WTC11 (cell line): ENCODE measurements at regions not wholly inside any gene's neighbourhood (a gene's known extent, or its start where the extent isn't known, plus 50 kb on each side); places are given as distances from the start of the nearest gene placed in this dataset.
"Not testable (repeated sequence)": the region's sequence is repeated elsewhere in the genome, so short reads cannot be mapped to it uniquely, and the experiment has no call there.

Experiments used
- ATAC-seq: fragments of 200-7000 bp; cut with Tn5 transposase; 2 replicates; pipeline ENCODE4 v1.10.0; 2021; ENCODE audit warnings: mild to moderate bottlenecking, moderate library complexity
- CTCF ChIA-PET: fragments of 300-600 bp; sonication (Branson Sonifier 250); formaldehyde crosslinking; loops from one replicate; lab custom pipeline; 2021; ENCODE audit warnings: antibody characterized with exemption; lab: Charles Lee
- POLR2A ChIA-PET: fragments of 350-600 bp; sonication (Branson Sonifier 250); formaldehyde crosslinking; loops from one replicate; lab custom pipeline; 2021; ENCODE audit warnings: antibody characterized with exemption; lab: Charles Lee
- DNase-seq: peaks from one replicate; pipeline ENCODE4 v3.0.0; 2021; ENCODE audit warnings: low spot score
- H3K27ac Mint-ChIP-seq: 2 replicates; pipeline ENCODE4 v1.8.0; 2021; ENCODE audit warnings: mixed read lengths
- H3K27me3 Mint-ChIP-seq: 2 replicates; pipeline ENCODE4 v1.8.0; 2021; ENCODE audit warnings: low read depth, mild to moderate bottlenecking, moderate library complexity, mixed read lengths
- H3K36me3 Mint-ChIP-seq: 2 replicates; pipeline ENCODE4 v1.8.0; 2021; ENCODE audit warnings: mixed read lengths
- H3K4me1 Mint-ChIP-seq: 2 replicates; pipeline ENCODE4 v1.8.0; 2022; ENCODE audit warnings: mixed read lengths
- H3K4me3 Mint-ChIP-seq: 2 replicates; pipeline ENCODE4 v1.8.0; 2021; ENCODE audit warnings: mild to moderate bottlenecking, moderate library complexity, mixed read lengths
- H3K9me3 Mint-ChIP-seq: 2 replicates; pipeline ENCODE4 v1.8.0; 2021; ENCODE audit warnings: mixed read lengths
- ARID4B ChIP-seq: sonication (generic); formaldehyde crosslinking; IDR thresholded peaks from 2 replicates; pipeline ENCODE4 v1.8.0; 2023; ENCODE audit warnings: missing genetic modification reagents, mild to moderate bottlenecking, borderline replicate concordance
- ATF2 ChIP-seq: sonication (generic); formaldehyde crosslinking; IDR thresholded peaks from 2 replicates; pipeline ENCODE4 v1.8.1; 2022; ENCODE audit warnings: low read depth, missing genetic modification reagents, borderline replicate concordance
- CBFB ChIP-seq: sonication (generic); formaldehyde crosslinking; IDR thresholded peaks from 2 replicates; pipeline ENCODE4 v1.8.1; 2022; ENCODE audit warnings: mild to moderate bottlenecking, low read depth, missing genetic modification reagents
- CREB1 ChIP-seq: sonication (generic); formaldehyde crosslinking; IDR thresholded peaks from 2 replicates; pipeline ENCODE4 v1.8.0; 2023; ENCODE audit warnings: mild to moderate bottlenecking, missing genetic modification reagents
- E2F1 ChIP-seq: sonication (generic); formaldehyde crosslinking; IDR thresholded peaks from 2 replicates; pipeline ENCODE4 v1.8.0; 2022; ENCODE audit warnings: mild to moderate bottlenecking, missing genetic modification reagents
- GABPB1 ChIP-seq: sonication (generic); formaldehyde crosslinking; IDR thresholded peaks from 2 replicates; pipeline ENCODE4 v1.8.1; 2023; ENCODE audit warnings: mild to moderate bottlenecking, missing genetic modification reagents
- HMGA2 ChIP-seq: fragments of 250-450 bp; sonication (Bioruptor Pico); IDR thresholded peaks from 2 replicates; pipeline ENCODE4 v1.4.0; 2021; ENCODE audit warnings: mild to moderate bottlenecking, moderate library complexity
- NFYB ChIP-seq: sonication (generic); formaldehyde crosslinking; conservative IDR thresholded peaks from 2 replicates; pipeline ENCODE4 v1.8.0; 2022; ENCODE audit warnings: low read depth, missing genetic modification reagents
- SMAD3 ChIP-seq: sonication (generic); formaldehyde crosslinking; IDR thresholded peaks from 2 replicates; pipeline ENCODE4 v1.8.0; 2022; ENCODE audit warnings: missing genetic modification reagents, mild to moderate bottlenecking, borderline replicate concordance
- USF1 ChIP-seq: sonication (generic); formaldehyde crosslinking; IDR thresholded peaks from 2 replicates; pipeline ENCODE4 v1.8.0; 2022; ENCODE audit warnings: mild to moderate bottlenecking, missing genetic modification reagents
- USF2 ChIP-seq: sonication (generic); formaldehyde crosslinking; IDR thresholded peaks from 2 replicates; pipeline ENCODE4 v1.8.1; 2023; ENCODE audit warnings: mild to moderate bottlenecking, missing genetic modification reagents, moderate library complexity
- ZNF281 ChIP-seq: sonication (generic); formaldehyde crosslinking; IDR thresholded peaks from 2 replicates; pipeline ENCODE4 v1.8.0; 2023; ENCODE audit warnings: mild to moderate bottlenecking, missing genetic modification reagents
- ZNF317 ChIP-seq: sonication (generic); formaldehyde crosslinking; IDR thresholded peaks from 2 replicates; pipeline ENCODE4 v1.8.1; 2023; ENCODE audit warnings: low read depth, mild to moderate bottlenecking, moderate library complexity, missing genetic modification reagents, borderline replicate concordance
- ZSCAN18 ChIP-seq: fragments of 250-450 bp; sonication (Bioruptor Pico); IDR thresholded peaks from 2 replicates; pipeline ENCODE4 v2.1.2; 2022; ENCODE audit warnings: mild to moderate bottlenecking, moderate library complexity

GRCh38 chr15:20671675-20672074 is 130.1 kb upstream of the GOLGA6L6 start:
- H3K36me3 Mint-ChIP-seq: peaks cover 17% of the 10 kb centered on the region
- no peak for TF ChIP-seq NFYB
- TF ChIP-seq ZNF281 (CRISPR knock-in tag): no peak
- no peak for TF ChIP-seq ZSCAN18
- TF ChIP-seq ATF2 (CRISPR knock-in tag): no peak
- TF ChIP-seq CREB1: no peak
- TF ChIP-seq HMGA2: no peak
- TF ChIP-seq CBFB (CRISPR knock-in tag): no peak
- DNase-seq: no peak
- POLR2A ChIA-PET: no interaction called here
- H3K27ac Mint-ChIP-seq: no peak overlapping the region
- CTCF ChIA-PET: no interaction called here
- H3K4me3 Mint-ChIP-seq: no peak overlapping the region
- no peak for ATAC-seq
- H3K9me3 Mint-ChIP-seq: peaks cover 22% of the 10 kb centered on the region
- H3K4me1 Mint-ChIP-seq: no peaks in the 10 kb centered on the region
- H3K27me3 Mint-ChIP-seq: 0 out of 2 replicates have a peak, but pooled peaks cover 2% of the 10 kb centered on the region

GRCh38 chr15:20666410-20666809 is 124.8 kb upstream of the GOLGA6L6 start:
- H3K4me1 Mint-ChIP-seq, H3K27ac Mint-ChIP-seq, CTCF ChIA-PET, DNase-seq, H3K27me3 Mint-ChIP-seq, H3K4me3 Mint-ChIP-seq, ATAC-seq, POLR2A ChIA-PET: not testable (repeated sequence)
- H3K9me3 Mint-ChIP-seq: peaks cover 26% of the 10 kb centered on the region
- peaks cover 20% of the 10 kb centered on the region for H3K36me3 Mint-ChIP-seq

GRCh38 chr15:20665653-20666052 is 124.1 kb upstream of the GOLGA6L6 start:
- DNase-seq: no peak
- POLR2A ChIA-PET: no interaction called here
- Mint-ChIP-seq H3K36me3 (peaks cover 16% of the 10 kb centered on the region), H3K4me1 (no peaks in the 10 kb centered on the region), H3K27ac (no peak overlapping the region), H3K4me3 (no peak overlapping the region), H3K27me3 (no peaks in the 10 kb centered on the region), H3K9me3 (peaks cover 22% of the 10 kb centered on the region)
- CTCF ChIA-PET: no interaction called here
- ATAC-seq: no peak
- TF ChIP-seq NFYB (no peak), E2F1 (CRISPR knock-in tag) (no peak), ARID4B (no peak), USF1 (CRISPR knock-in tag) (no peak), SMAD3 (no peak), GABPB1 (CRISPR knock-in tag) (no peak), USF2 (CRISPR knock-in tag) (no peak), ZNF317 (no peak)
